Upper lobe of left lung (tissue), 6 donors: ENCODE measurements at regions not wholly inside any gene's neighbourhood (a gene's known extent, or its start where the extent isn't known, plus 50 kb on each side); places are given as distances from the start of the nearest gene placed in this dataset.

Source experiments
- ATAC-seq, 2 donors: fragments of 200-7000 bp; cut with Tn5 transposase; one replicate each; pipeline ENCODE4 v1.9.1; 2022; ENCODE audit warnings: mild to moderate bottlenecking in 2 of 2, moderate library complexity in 2 of 2; ENCODE audit not compliant: low FRiP score in 2 of 2
- DNase-seq, 2 donors: peaks; one replicate each; pipeline ENCODE4 v3.0.0-alpha.2; 2019 to 2020
- H3K27ac ChIP-seq, 4 donors: fragments of 200-600 bp; sonication (generic); one replicate each; pipeline ENCODE4 v1.5.1; 2016 to 2019
- H3K27me3 ChIP-seq, 4 donors: fragments of 200-600 bp; sonication (generic); one replicate each; pipeline ENCODE4 v1.5.1; 2017 to 2019
- H3K36me3 ChIP-seq, 4 donors: fragments of 200-600 bp; sonication (generic); one replicate each; pipeline ENCODE4 v1.5.1; 2016 to 2019
- H3K4me1 ChIP-seq, 4 donors: fragments of 200-600 bp; sonication (generic); one replicate each; pipeline ENCODE4 v1.5.1; 2018 to 2019
- H3K4me3 ChIP-seq, 4 donors: fragments of 200-600 bp; sonication (generic); one replicate each; pipeline ENCODE4 v1.5.1; 2017 to 2019; ENCODE audit warnings: mild to moderate bottlenecking in 2 of 4, moderate library complexity in 1 of 4
- H3K9me3 ChIP-seq, 4 donors: fragments of 200-600 bp; sonication (generic); one replicate each; pipeline ENCODE4 v1.5.1; 2018 to 2019
- CTCF ChIP-seq, 6 experiments: fragments of 450-650 bp in 4 of 6; fragments of 200-600 bp in 2 of 6; sonication (generic) in 2 of 6; IDR thresholded peaks; one replicate each; pipeline ENCODE4 v1.5.1; 2016 to 2019; ENCODE audit warnings: antibody characterized with exemption in 6 of 6
- EP300 ChIP-seq, 4 donors: sonication (generic); formaldehyde crosslinking; IDR thresholded peaks; one replicate each; pipeline ENCODE4 v1.5.1; 2017; ENCODE audit warnings: antibody characterized with exemption in 4 of 4, control low read depth in 2 of 4
- POLR2A ChIP-seq, 4 donors: fragments of 450-650 bp; IDR thresholded peaks; one replicate each; pipeline ENCODE4 v1.5.1; 2016 to 2017; ENCODE audit warnings: antibody characterized with exemption in 4 of 4, mild to moderate bottlenecking in 2 of 4
- POLR2AphosphoS5 ChIP-seq, 2 donors: sonication (generic); formaldehyde crosslinking; IDR thresholded peaks; one replicate each; pipeline ENCODE4 v1.5.1; 2017; ENCODE audit warnings: antibody characterized with exemption in 2 of 2
- WGBS, 2 donors: methylation state at CpG; one replicate each; pipeline ENCODE4 v1.1.5; 2017 to 2018; 5-methylcytosine and 5-hydroxymethylcytosine counted together
- donor health status: DM: no; HTN: no; CAD: no; lungs with moderate emphysema.
- donor health status: DM: no; HTN: yes; CAD: no; lungs with severe emphysema.

GRCh38 chr22:49080631-49081030 lies 747.0 kb downstream of the BRD1 start:
- Histone ChIP-seq H3K9me3 (no peaks in the 10 kb centered on the region), H3K27ac (no peak overlapping the region), H3K4me3 (no peak overlapping the region), H3K36me3 (no peaks in the 10 kb centered on the region), H3K4me1 (no peaks in the 10 kb centered on the region), H3K27me3 (no peaks in the 10 kb centered on the region)
- 20 to 89% methylated on average over 2 to 10 of the region's 14 CpGs for WGBS, 2 donors
- DNase-seq, result no peak
- no peak for ATAC-seq
- TF ChIP-seq POLR2AphosphoS5 (IDR thresholded peaks at IDR 0.05) (no peak), EP300 (IDR thresholded peaks at IDR 0.05) (no peak), POLR2A (IDR thresholded peaks at IDR 0.05) (no peak), CTCF (IDR thresholded peaks at IDR 0.05) (no peak)

- no peaks in the 10 kb centered on the region for H3K9me3 ChIP-seq
- H3K27ac ChIP-seq, result no peak overlapping the region
- WGBS, 2 donors, result 87 to 93% methylated on average over 3 to 14 of the region's 15 CpGs
- H3K4me3 ChIP-seq, result no peak overlapping the region
- H3K27me3 ChIP-seq, result no peaks in the 10 kb centered on the region
- DNase-seq (no peak), ATAC-seq (no peak)
- H3K36me3 ChIP-seq, result no peaks in the 10 kb centered on the region
- no peaks in the 10 kb centered on the region for H3K4me1 ChIP-seq
- TF ChIP-seq POLR2A (IDR thresholded peaks at IDR 0.05) (no peak), POLR2AphosphoS5 (IDR thresholded peaks at IDR 0.05) (no peak), CTCF (IDR thresholded peaks at IDR 0.05) (no peak), EP300 (IDR thresholded peaks at IDR 0.05) (no peak)
These were observed 747.8 kb downstream of the BRD1 start for GRCh38 chr22:49079743-49080500.

GRCh38 chr22:49079027-49079725 lies 748.5 kb downstream of the BRD1 start:
- ATAC-seq (no peak), DNase-seq (no peak)
- 87% methylated on average over 22 of the region's 22 CpGs; no CpG with 5 or more reads in 1 of the 2 donors for WGBS, 2 donors
- H3K9me3 ChIP-seq, result no peaks in the 10 kb centered on the region
- H3K4me1 ChIP-seq, result no peaks in the 10 kb centered on the region
- TF ChIP-seq EP300 (IDR thresholded peaks at IDR 0.05) (no peak), CTCF (IDR thresholded peaks at IDR 0.05) (no peak), POLR2A (IDR thresholded peaks at IDR 0.05) (no peak), POLR2AphosphoS5 (IDR thresholded peaks at IDR 0.05) (no peak)
- H3K27me3 ChIP-seq, result no peaks in the 10 kb centered on the region
- H3K27ac ChIP-seq, result no peak overlapping the region
- no peak overlapping the region for H3K4me3 ChIP-seq
- H3K36me3 ChIP-seq, result no peaks in the 10 kb centered on the region

GRCh38 chr22:49078076-49078710 lies 749.5 kb downstream of the BRD1 start:
- H3K9me3 ChIP-seq, result no peaks in the 10 kb centered on the region
- H3K4me3 ChIP-seq, result no peak overlapping the region
- WGBS, 2 donors, result 82% methylated on average over 17 to 25 of the region's 26 CpGs
- H3K27ac ChIP-seq, result no peak overlapping the region
- H3K4me1 ChIP-seq, result no peaks in the 10 kb centered on the region
- H3K27me3 ChIP-seq, result no peaks in the 10 kb centered on the region
- ATAC-seq (no peak), DNase-seq (peak in 1 of 2 donors; percentile 72)
- H3K36me3 ChIP-seq, result no peaks in the 10 kb centered on the region
- TF ChIP-seq EP300 (IDR thresholded peaks at IDR 0.05), result no peak
- TF ChIP-seq CTCF (IDR thresholded peaks at IDR 0.05), result no peak
- TF ChIP-seq POLR2A (IDR thresholded peaks at IDR 0.05), result no peak
- no peak for TF ChIP-seq POLR2AphosphoS5 (IDR thresholded peaks at IDR 0.05)
